Keratinocyte (primary cell): ENCODE measurements at regions not wholly inside any gene's neighbourhood (a gene's known extent, or its start where the extent isn't known, plus 50 kb on each side); places are given as distances from the start of the nearest gene placed in this dataset.

Experiments used
- DNase-seq: peaks from one replicate; pipeline ENCODE4 v3.0.0-alpha.2; 2011; ENCODE audit warnings: low read depth, missing footprints, low spot score
- FAIRE-seq: peaks from 2 replicates; lab custom pipeline; 2011; peaks lifted over from hg19 to GRCh38; lab: Jason Lieb, UNC
- H2AFZ ChIP-seq: 2 replicates; pipeline ENCODE4 v1.6.0; 2012; ENCODE audit warnings: low read length, control low read depth, inconsistent platforms; ENCODE audit not compliant: control insufficient read depth
- H3K27ac ChIP-seq: 2 replicates; pipeline ENCODE4 v1.5.1; 2011; ENCODE audit warnings: low read length; ENCODE audit not compliant: control insufficient read depth, insufficient read depth
- H3K27me3 ChIP-seq: 3 replicates; pipeline ENCODE4 v1.6.0; 2011; ENCODE audit warnings: low read length; ENCODE audit not compliant: control insufficient read depth, insufficient read depth; ENCODE audit errors: extremely low read depth
- H3K36me3 ChIP-seq, 2 experiments: 2 replicates in 1 of 2; 3 replicates in 1 of 2; pipeline ENCODE4 v1.5.1; 2011; ENCODE audit warnings: low read length in 2 of 2, mild to moderate bottlenecking in 1 of 2; ENCODE audit not compliant: control insufficient read depth in 2 of 2, insufficient read depth in 2 of 2; ENCODE audit errors: extremely low read depth in 1 of 2
- H3K4me1 ChIP-seq: 3 replicates; pipeline ENCODE4 v1.5.1; 2011; ENCODE audit warnings: low read length; ENCODE audit not compliant: control insufficient read depth, insufficient read depth; ENCODE audit errors: extremely low read depth
- H3K4me2 ChIP-seq: 3 replicates; pipeline ENCODE4 v1.6.0; 2011; ENCODE audit warnings: low read depth, low read length; ENCODE audit not compliant: control insufficient read depth, insufficient read depth; ENCODE audit errors: extremely low read depth
- H3K4me3 ChIP-seq, 3 experiments: fragments of 200-600 bp in 1 of 3; sonication (generic) in 1 of 3; 2 replicates in 2 of 3; 3 replicates in 1 of 3; pipeline ENCODE4 v1.5.1; 2011 to 2016; ENCODE audit warnings: low read length in 3 of 3, mild to moderate bottlenecking in 3 of 3, control low read depth in 2 of 3, inconsistent platforms in 1 of 3, low read depth in 1 of 3, mixed read lengths in 1 of 3, mixed run types in 1 of 3, moderate library complexity in 1 of 3; ENCODE audit not compliant: control insufficient read depth in 2 of 3, insufficient read depth in 2 of 3; ENCODE audit errors: extremely low read depth in 1 of 3
- H3K79me2 ChIP-seq: 2 replicates; pipeline ENCODE4 v1.6.0; 2012; ENCODE audit warnings: low read length; ENCODE audit not compliant: control insufficient read depth, insufficient read depth
- H3K9ac ChIP-seq: 3 replicates; pipeline ENCODE4 v1.6.0; 2011; ENCODE audit warnings: low read length; ENCODE audit not compliant: control insufficient read depth, insufficient read depth; ENCODE audit errors: extremely low read depth
- H3K9me1 ChIP-seq: 3 replicates; pipeline ENCODE4 v1.6.0; 2011; ENCODE audit warnings: low read length; ENCODE audit not compliant: control insufficient read depth, insufficient read depth; ENCODE audit errors: extremely low read depth
- H3K9me3 ChIP-seq: 2 replicates; pipeline ENCODE4 v1.5.1; 2012; ENCODE audit warnings: low read depth, low read length; ENCODE audit not compliant: control insufficient read depth
- H4K20me1 ChIP-seq: 3 replicates; pipeline ENCODE4 v1.6.0; 2011; ENCODE audit warnings: low read length; ENCODE audit not compliant: control insufficient read depth, insufficient read depth; ENCODE audit errors: extremely low read depth
- EZH2 ChIP-seq: IDR thresholded peaks from one replicate; pipeline ENCODE4 v1.6.1; 2012; ENCODE audit warnings: inconsistent platforms, mild to moderate bottlenecking, low read length, moderate library complexity
- dilution Hi-C: fragments of 300-500 bp; cut with MboI; formaldehyde crosslinking; loops from one replicate; pipeline ENCODE4 v1.7.0; 2020; ENCODE audit warnings: low sequenced_read_pairs; ENCODE audit not compliant: extremely low pct_ligation_motif_present
- TF ChIP-seq, protein P1 (sequence below), 3 experiments: IDR thresholded peaks in 1 of 3; conservative IDR thresholded peaks in 1 of 3; optimal IDR thresholded peaks in 1 of 3; 2 replicates in 2 of 3; 3 replicates in 1 of 3; pipeline versions ENCODE3 to v1.5.1; 2011; ENCODE audit warnings: low read length in 3 of 3, mild to moderate bottlenecking in 3 of 3, moderate library complexity in 2 of 3, control low read depth in 1 of 3, inconsistent platforms in 1 of 3; ENCODE audit not compliant: insufficient read depth in 2 of 3; ENCODE audit errors: extremely low read depth in 1 of 3

DNA sequence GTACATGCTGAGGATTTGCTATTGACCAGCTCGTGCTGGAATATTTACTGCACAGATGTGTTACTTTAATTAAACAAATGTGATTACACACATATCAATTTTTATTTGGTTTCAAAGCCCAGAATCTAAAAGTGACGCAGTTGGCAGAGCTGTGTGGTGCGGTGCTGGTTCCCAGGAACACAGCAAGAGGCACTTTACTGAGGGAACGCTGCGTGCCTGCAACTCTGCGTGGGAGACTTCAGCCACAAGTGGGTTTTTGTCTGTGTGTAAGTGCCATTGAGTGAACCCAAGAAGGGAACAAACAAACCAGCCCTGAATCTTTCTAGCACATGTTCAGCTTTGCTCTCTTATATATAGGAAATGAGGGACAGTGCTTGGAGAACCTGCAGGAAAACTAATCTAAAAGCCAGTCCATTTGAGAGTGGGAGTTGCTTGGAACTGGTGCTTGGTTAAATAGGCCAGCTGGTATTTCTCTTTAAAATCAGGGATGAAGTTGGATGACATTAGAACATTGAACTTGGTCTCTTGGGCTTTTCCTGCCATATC lies 196.6 kb upstream of the CELF4 start:
- H3K27ac ChIP-seq: no peak overlapping the region
- FAIRE-seq: no peak

DNA sequence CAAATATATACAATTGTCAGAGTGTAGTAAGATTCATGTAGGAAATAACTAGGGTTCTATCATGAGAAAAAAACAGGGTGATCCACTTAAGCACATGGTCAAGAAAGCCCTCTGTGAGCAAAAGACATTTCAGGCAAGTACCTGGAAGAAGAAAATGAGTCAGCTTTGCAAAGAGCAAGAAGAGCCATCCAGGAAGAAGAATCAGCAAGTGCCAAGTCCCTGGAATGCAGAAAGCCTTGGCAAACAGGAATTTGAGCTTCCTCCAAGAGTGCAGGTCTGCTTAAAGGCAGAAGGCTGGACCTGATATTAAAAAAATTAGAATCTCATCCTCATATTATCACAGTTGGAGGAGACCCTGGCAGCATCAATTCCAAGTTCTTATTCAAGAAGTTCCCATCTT lies 188.5 kb upstream of the CELF4 start:
- dilution Hi-C loops: no loop called here
- TF ChIP-seq EZH2: no peak
- TF ChIP-seq, protein P1, sequence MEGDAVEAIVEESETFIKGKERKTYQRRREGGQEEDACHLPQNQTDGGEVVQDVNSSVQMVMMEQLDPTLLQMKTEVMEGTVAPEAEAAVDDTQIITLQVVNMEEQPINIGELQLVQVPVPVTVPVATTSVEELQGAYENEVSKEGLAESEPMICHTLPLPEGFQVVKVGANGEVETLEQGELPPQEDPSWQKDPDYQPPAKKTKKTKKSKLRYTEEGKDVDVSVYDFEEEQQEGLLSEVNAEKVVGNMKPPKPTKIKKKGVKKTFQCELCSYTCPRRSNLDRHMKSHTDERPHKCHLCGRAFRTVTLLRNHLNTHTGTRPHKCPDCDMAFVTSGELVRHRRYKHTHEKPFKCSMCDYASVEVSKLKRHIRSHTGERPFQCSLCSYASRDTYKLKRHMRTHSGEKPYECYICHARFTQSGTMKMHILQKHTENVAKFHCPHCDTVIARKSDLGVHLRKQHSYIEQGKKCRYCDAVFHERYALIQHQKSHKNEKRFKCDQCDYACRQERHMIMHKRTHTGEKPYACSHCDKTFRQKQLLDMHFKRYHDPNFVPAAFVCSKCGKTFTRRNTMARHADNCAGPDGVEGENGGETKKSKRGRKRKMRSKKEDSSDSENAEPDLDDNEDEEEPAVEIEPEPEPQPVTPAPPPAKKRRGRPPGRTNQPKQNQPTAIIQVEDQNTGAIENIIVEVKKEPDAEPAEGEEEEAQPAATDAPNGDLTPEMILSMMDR (optimal IDR thresholded peaks at IDR 0.05 in 1 of 3, IDR thresholded peaks at IDR 0.05 in 1 of 3, conservative IDR thresholded peaks at IDR 0.05 in 1 of 3; ENCODE audit: extremely low read depth in 1 of 3, insufficient read depth in 2 of 3, low read length in 3 of 3): no peak
- FAIRE-seq: peak; percentile 89

More for the DNA sequence above, 196.6 kb upstream of the CELF4 start:
- H3K36me3 ChIP-seq: no peaks in the 10 kb centered on the region
- H3K9me3 ChIP-seq: no peaks in the 10 kb centered on the region
- DNase-seq: no peak
- H3K9me1 ChIP-seq: no peaks in the 10 kb centered on the region
- no peaks in the 10 kb centered on the region for H4K20me1 ChIP-seq
- no peak overlapping the region for H3K4me2 ChIP-seq
- H3K9ac ChIP-seq: no peak overlapping the region
- no peak overlapping the region for H2AFZ ChIP-seq
- H3K4me3 ChIP-seq: no peak overlapping the region
- dilution Hi-C loops: no loop called here
- TF ChIP-seq EZH2: no peak
- TF ChIP-seq, protein P1 (optimal IDR thresholded peaks at IDR 0.05 in 1 of 3, IDR thresholded peaks at IDR 0.05 in 1 of 3, conservative IDR thresholded peaks at IDR 0.05 in 1 of 3; ENCODE audit: extremely low read depth in 1 of 3, insufficient read depth in 2 of 3, low read length in 3 of 3): no peak
- no peaks in the 10 kb centered on the region for H3K27me3 ChIP-seq
- peaks cover 8% of the 10 kb centered on the region for H3K4me1 ChIP-seq
- no peaks in the 10 kb centered on the region for H3K79me2 ChIP-seq

More for the DNA sequence above, 188.5 kb upstream of the CELF4 start:
- H3K4me1 ChIP-seq: no peaks in the 10 kb centered on the region
- H3K4me2 ChIP-seq: no peak overlapping the region
- H3K36me3 ChIP-seq: no peaks in the 10 kb centered on the region
- H3K27me3 ChIP-seq: no peaks in the 10 kb centered on the region
- H4K20me1 ChIP-seq: no peaks in the 10 kb centered on the region
- no peak overlapping the region for H3K27ac ChIP-seq
- no peaks in the 10 kb centered on the region for H3K9me3 ChIP-seq
- H3K79me2 ChIP-seq: no peaks in the 10 kb centered on the region
- no peak overlapping the region for H2AFZ ChIP-seq
- no peak overlapping the region for H3K4me3 ChIP-seq
- no peak overlapping the region for H3K9ac ChIP-seq
- DNase-seq: no peak
- H3K9me1 ChIP-seq: no peaks in the 10 kb centered on the region
